GM19468 (cell line): ENCODE measurements at regions not wholly inside any gene's neighbourhood (a gene's known extent, or its start where the extent isn't known, plus 50 kb on each side); places are given as distances from the start of the nearest gene placed in this dataset.

Experiments
- ATAC-seq: cut with Tn5 transposase; IDR thresholded peaks from one replicate; pipeline ENCODE4 v1.9.1; 2021; ENCODE audit warnings: mild to moderate bottlenecking, moderate library complexity, moderate number of reproducible peaks; ENCODE audit not compliant: unreplicated experiment; ENCODE audit errors: extremely low read depth

GRCh38 chr10:90168244-90168643 is 466.9 kb downstream of the KIF20B start:
- ATAC-seq, result no peak

- ATAC-seq, result no peak
Observed at GRCh38 chr10:90171014-90171722, 469.8 kb downstream of the KIF20B start.

GRCh38 chr10:90174531-90174930 is 473.1 kb downstream of the KIF20B start:
- no peak for ATAC-seq

- no peak for ATAC-seq
Observed at GRCh38 chr10:90175161-90175681, 473.8 kb downstream of the KIF20B start.

DNA sequence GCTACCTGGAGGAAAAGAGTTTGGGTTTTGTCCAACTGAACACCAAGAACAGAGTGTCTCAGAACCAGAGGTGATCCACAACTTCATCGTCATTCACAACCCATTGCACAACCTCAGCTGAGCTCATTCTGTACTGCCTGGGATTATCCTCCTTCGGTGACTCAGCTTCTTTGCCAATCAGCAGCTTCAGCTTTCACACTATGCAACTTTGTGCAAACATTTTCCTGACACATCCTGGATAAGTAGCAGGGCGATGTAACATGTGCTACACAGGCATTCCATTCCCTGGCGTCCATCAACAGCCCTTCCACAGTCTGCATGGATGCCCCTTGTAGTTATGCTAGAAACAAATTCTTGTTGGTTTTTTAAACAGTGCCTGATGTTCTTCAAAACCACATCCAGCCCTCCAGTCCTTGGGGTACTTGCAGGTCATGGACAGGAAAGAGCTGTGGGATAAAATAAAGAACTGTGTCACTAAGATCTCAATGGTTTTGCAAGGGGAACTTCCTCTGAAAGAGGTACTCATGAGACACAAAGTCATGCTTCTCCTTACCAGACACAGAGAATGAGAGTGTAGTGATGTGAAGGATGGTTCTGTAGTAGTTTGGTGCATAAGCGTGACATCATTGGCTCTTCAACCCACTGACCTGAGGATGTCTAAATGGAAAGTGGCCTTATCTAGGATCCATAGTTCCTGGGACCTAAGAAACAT is 478.5 kb downstream of the KIF20B start:
- no peak for ATAC-seq

DNA sequence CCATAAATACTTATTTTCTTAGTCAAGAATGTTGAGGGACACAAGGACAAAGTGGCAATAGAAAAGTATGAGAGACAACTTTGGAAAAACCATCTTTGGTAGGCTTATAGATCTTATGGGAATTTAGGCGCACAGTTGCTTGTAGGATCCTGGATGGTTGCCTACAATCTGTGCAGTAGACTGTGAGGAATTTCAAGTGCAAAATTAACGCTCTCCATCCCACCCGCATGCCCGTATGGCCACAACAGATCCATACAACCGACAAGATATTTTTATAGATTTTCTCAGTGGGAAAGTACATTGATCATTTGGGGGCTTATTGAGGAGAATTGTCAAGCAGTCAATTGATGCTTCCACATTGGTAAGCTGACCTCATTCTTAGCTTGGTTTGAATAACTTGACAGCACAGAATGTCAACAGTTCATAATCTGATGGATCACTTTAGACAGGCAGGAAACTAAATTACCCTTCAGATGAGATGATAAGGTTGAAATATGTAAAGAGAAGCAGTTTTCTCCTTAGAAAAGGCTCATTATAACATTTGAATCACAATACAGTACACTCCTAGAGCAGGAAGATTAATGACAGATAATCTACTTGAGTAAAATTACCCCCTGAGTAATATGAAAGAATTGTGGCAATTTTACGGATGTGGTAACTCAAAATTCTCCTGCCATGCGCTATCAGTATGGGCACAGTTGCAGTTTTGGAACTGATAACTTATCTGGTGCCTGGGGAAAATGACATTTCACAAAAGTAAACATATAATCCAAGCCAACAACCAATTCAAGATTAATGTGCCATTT is 479.7 kb downstream of the KIF20B start:
- no peak for ATAC-seq

- ATAC-seq, result no peak
Observed at GRCh38 chr10:90192825-90193224, 491.4 kb downstream of the KIF20B start.

DNA sequence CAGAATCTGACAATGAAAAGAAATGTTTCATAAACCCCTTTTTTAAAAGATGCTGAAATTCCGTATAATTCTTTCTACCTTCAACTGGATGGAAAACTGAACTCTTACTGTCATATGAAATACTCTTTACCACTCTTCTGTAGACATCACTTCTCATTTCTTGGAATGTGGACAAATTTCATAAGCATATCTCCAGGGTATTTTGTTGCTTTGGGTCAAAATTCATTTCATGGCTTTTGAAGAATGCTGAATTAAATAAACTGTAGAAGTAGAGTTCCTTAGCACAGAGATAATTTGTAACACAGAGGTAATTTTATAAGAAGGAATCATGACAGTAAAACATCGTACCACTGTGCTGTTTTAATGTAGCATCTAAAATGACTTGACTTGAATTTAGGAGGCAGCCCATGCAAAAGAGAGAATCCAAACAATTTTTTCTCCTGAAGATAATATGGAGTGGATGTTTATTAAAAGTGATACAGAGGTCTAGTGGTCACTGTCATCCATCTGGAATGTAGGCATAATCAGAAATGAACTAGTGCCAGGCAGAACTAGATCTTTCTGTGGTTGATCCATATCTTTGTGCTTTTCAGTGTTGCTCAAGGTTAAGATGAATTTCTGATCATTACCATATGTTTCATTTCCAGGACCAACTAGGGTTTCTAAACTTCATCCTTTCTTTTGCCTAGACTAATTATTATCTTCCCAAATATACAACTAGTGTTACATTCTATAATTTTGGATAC is 492.0 kb downstream of the KIF20B start:
- ATAC-seq, result no peak

GRCh38 chr10:90195288-90195840 is 494.0 kb downstream of the KIF20B start:
- ATAC-seq, result no peak

- ATAC-seq, result no peak
Observed at GRCh38 chr10:90197766-90198165, 496.4 kb downstream of the KIF20B start.

DNA sequence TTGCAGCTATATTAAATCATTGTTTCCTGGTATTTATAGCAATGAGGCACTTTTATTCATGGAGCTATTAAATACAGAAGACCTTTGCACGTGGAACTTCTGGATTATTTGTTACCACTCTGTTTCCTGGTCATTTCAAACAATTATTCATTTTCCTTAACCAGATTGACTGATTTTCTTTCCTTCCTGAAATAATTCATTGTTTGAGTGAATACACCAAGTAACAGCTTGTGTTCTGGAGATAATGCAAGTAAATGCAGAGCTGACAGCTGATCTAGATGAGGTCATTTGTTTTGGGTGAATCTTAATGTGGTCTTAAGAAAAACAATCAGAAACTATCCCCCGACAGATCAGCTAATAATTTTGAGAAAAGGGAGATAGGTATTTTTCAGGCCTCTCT is 497.7 kb downstream of the KIF20B start:
- ATAC-seq, result no peak

- no peak for ATAC-seq
Observed at GRCh38 chr10:90199513-90199912, 498.1 kb downstream of the KIF20B start.

- no peak for ATAC-seq
Observed at GRCh38 chr10:90204131-90204955, 503.0 kb downstream of the KIF20B start.

DNA sequence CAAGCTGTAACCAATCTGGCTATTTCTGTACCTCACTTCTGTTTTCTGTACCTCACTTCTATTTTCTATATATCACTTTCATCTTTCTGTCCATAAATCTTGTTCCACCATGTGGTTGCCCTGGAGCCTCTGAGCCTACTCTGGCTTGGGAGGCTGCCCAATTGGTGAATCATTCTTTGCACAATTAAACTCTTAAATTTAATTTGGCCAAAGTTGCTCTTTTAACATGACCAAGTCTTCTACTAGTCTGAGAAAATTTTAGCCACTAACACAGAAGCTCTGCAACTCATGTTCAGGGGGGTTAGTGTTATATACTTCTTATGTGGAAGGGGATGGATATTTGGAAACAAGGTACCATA is 503.5 kb downstream of the KIF20B start:
- ATAC-seq, result no peak

- no peak for ATAC-seq
Observed at GRCh38 chr10:90205340-90205739, 503.9 kb downstream of the KIF20B start.

DNA sequence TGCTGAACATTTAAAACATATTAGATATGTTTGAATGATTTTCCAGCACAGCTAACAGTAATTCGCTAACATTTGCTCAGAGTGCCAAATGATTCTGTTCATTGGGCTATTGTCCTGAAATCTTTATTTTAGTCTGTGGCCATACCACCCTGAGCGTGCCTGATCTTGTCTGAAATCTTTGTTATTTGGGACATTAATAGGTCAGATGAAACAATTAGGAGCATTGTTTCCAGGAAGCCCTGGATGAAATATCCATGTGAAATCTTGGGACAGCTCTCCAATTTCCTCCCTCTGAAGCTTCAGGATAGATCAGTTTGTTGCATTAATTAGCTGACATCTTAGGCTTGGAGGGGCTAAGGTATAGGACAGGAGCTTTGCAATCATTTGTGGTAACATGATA is 512.0 kb downstream of the KIF20B start:
- ATAC-seq, result no peak

DNA sequence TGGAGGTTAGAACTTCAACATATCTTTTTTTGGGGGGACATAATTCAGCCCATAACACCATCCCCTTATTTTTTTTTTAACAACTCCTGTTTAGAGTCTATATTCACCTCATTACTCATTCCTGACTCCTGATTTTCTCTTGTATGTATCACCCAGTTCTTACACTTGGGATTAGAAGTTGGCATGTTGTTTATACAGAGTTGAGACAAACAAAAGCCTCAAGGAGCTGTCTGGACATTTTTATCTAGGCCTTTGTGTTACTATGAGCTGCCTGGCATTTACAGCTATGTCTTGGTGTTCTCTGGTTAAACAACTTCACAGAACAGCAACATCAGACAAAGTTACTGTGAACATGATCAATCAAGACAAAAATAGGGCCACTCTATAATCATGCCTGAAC is 517.5 kb downstream of the KIF20B start:
- no peak for ATAC-seq

GRCh38 chr10:90222372-90222771 is 521.0 kb downstream of the KIF20B start:
- no peak for ATAC-seq

GRCh38 chr10:90222939-90223338 is 521.5 kb downstream of the KIF20B start:
- no peak for ATAC-seq
